ENCODE measurements at regions not wholly inside any gene's neighbourhood (a gene's known extent, or its start where the extent isn't known, plus 50 kb on each side); places are given as distances from the start of the nearest gene placed in this dataset.
"Not testable (repeated sequence)": the region's sequence is repeated elsewhere in the genome, so short reads cannot be mapped to it uniquely, and the experiment has no call there.

DNA sequence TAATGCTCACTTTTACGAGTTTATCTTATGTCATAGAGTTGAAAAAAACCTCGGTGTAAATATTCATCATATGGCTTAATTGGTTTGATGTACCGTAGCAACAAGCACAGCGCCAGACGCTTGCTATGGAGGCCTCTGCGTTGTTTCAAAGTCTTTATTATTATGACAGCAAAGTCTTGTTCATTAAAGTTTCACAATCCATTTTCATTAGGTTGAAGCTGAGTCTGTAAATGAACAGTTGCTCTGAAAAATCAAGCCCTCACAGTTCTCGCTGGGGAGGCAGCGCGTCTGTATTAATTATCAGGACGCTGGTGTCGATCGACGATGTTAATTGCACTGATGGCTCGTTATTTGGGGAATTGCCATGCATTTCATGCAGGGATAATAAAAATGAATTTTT is 185.6 kb downstream of the INSC start:
- no peak for FAIRE-seq

DNA sequence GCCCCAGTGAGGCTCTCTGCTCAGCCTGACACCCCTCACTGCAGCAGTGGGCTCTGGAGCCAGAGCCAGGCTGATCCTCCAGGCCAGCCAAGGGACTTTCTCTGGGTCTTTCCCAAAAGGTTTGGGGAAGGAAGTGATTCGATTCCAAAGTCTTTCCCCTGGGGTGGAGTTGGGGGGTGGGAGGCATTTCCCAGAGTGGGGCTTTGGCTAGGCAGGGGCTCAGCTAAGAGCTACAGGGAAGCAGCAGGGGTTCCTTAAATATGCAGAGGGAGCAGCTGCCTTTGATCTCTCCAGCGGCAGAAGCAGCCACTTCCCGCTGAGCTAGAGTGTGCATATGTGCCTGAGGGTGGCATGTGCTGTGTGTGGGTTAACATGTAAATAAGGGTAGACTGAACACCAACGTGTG is 192.9 kb downstream of the INSC start:
- no peak for FAIRE-seq

DNA sequence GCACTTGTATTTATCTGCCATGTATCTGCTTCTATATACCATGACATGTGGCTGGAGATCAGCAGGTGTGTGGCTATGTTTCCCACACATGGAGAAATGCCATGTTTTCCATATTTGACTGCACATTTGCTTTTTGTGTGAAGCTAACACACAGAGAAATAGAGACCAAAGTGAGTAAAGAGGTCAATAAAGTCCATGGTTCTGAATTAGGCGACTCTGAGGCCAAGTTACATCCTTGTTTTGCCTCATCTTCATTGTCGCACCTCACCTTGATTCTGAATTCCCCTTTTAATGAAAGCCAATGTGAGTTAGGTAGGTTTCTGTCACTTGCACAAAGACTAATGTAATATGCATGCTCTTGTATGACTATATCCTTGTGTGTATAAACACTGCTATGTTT is 194.1 kb downstream of the INSC start:
- no peak for FAIRE-seq

- FAIRE-seq = no peak
Observed at GRCh38 chr11:15309296-15309695, 194.6 kb downstream of the INSC start.

DNA sequence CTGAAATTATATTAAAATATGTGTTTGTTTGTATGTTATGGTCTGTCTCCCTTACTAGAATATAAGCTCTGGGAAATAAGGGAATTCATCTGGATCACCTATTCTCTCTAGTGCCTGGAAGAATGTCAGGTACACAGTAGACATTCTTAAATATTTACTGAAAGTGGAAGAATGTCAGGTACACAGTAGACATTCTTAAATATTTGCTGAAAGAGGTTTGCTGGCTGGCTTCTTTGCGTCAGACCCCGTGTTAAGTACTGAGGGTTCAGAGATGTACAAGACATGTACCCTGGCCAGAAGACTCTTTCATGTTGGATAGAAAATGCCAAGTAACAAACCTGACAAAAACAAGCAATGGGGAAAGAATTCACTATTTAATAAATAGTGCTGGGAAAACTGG is 199.1 kb downstream of the INSC start:
- FAIRE-seq = no peak

DNA sequence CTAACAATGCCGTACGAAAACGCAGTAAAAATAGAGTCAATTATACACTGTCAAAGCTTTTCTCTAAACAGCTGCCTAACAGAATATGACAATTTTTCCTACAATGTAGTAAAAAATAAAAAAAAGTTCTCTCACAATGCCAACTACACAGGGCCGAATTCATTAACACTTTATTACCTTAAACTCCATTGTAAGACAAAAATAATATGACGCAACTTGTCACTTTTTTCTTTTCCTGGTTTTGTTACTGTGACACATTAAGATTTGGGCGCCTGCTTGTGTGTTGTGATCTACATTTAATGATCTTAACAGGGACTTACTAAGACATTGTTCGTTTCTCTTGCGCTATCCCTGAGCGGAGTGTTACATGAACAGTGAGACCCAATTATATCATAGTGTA is 204.1 kb downstream of the INSC start:
- no peak for FAIRE-seq

DNA sequence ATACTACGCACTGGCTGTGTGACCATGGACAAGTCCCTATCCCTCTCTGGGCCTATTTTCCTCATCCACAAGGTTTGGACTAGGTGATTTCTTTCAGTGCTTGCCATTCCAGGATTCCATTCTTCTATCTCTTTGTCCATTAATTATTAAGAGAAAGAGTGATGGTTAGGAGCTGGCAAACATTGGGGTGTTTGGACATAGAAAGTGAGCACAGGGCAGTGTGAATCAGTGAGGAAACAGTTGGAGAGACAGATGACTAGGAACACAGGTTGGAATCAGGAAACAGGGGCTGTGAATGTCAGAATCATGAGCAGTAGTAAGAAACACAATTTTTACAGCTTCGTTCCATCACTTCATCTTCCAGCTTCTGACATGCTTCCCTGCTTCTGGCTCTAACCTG is 211.8 kb downstream of the INSC start:
- no peak for FAIRE-seq

DNA sequence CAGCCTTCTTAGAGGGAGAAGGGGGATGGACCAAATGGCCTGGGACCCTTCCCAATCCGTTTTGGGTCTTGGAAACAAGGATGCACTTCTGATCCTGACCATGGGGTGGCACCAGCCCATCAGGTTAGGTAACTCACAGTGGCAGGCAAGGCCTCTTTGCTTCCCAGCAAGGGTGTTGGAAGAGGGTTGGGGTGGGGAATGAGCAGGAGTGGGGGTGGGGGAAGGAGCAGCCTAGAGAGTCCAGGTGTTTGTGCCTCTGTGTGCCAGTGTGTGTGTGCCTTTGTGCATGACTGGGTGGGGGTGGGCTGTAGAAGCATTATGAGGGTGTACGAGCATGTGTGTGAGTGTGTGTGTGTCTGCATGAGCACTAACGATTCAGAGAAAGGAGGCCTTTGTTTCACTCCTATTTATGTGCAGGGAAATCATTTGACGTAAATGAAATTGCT is 213.1 kb downstream of the INSC start:
- FAIRE-seq = no peak

- FAIRE-seq = no peak
Observed at GRCh38 chr11:15333407-15333806, 218.7 kb downstream of the INSC start.

GRCh38 chr11:15334766-15335165 is 220.0 kb downstream of the INSC start:
- FAIRE-seq = no peak

- no peak for FAIRE-seq
Observed at GRCh38 chr11:15336021-15336420, 221.3 kb downstream of the INSC start.

- no peak for FAIRE-seq
Observed at GRCh38 chr11:15339302-15339701, 224.6 kb downstream of the INSC start.

GRCh38 chr11:15341587-15341986 is 226.9 kb downstream of the INSC start:
- no peak for FAIRE-seq

GRCh38 chr11:15342163-15342562 is 227.4 kb downstream of the INSC start:
- no peak for FAIRE-seq

DNA sequence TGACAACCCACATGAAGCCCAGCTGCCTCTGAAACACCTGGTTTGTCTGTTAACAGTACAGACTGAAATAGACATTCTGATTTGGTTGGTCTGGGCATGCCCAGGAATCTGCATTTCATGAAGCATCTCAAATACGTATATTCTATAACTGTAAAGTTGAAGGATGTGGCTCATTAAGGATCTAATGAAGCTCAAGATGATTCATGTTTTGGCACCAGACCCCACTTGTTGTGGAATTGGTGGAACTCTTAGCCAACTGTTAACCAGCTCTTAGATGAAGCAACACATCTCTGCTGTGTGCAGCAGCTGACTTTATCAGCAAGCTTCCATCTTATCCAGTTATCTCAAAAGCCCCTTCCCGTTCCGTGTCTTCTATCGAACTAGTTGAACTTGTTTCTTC is 232.2 kb downstream of the INSC start:
- FAIRE-seq = no peak

- no peak for FAIRE-seq
Observed at GRCh38 chr11:15347969-15348734, 233.4 kb downstream of the INSC start.

- no peak for FAIRE-seq
Observed at GRCh38 chr11:15349413-15349812, 234.7 kb downstream of the INSC start.

- FAIRE-seq = no peak
Observed at GRCh38 chr11:15361316-15361715, 246.6 kb downstream of the INSC start.

- FAIRE-seq = not testable (repeated sequence)
Observed at GRCh38 chr11:15365286-15365685, 250.6 kb downstream of the INSC start.

DNA sequence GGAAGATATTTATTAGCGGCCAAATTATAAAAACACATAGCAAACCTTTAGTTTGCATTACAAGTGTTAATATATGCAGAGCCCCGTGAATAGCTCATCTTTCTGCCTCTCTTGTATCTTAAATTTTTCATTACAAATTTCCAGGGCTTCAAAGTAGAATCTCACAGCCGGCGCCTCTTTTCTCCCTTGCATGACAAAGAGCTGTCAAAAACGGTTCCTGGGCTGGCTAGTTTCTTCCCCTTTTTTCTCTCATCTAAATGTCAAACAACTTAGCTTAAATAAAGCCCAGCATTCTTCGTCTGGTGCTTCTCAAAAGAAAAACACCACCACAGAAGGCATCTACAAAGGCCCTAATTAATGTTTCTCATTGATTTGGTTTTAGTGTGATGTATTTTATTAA is 253.0 kb downstream of the INSC start:
- no peak for FAIRE-seq

DNA sequence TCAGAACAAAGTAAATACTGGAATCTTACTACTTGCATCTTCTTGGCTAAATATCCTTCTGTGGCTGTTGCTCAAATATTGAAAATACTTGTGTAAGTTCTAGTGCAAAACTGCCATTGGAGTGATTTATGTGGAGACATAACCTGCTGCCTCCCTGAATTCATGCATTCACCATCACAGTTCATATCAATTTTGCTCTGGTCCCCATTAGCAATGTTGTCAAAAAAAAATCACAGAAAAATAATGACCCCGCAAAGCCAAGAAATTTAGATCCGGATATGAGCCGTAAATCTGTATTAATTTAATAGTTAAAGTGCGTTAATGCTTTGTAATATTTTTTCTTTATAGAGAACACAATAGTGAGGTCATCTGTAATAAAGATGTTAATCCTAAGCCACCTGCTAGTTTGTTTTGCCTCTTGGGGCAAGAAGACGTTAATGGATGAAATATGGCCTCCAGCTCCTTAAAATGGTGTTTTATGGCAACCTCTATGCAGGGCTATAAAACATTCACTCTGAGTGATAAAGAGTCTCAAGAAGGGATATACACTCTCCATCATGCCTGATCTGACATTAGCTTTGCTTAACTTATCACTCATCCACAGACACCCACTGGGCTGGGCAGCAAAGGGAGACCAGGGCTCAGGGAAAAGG is 255.9 kb downstream of the INSC start:
- FAIRE-seq = no peak

- no peak for FAIRE-seq
Observed at GRCh38 chr11:15371533-15371932, 256.8 kb downstream of the INSC start.

- FAIRE-seq = no peak
Observed at GRCh38 chr11:15374418-15374817, 259.7 kb downstream of the INSC start.

DNA sequence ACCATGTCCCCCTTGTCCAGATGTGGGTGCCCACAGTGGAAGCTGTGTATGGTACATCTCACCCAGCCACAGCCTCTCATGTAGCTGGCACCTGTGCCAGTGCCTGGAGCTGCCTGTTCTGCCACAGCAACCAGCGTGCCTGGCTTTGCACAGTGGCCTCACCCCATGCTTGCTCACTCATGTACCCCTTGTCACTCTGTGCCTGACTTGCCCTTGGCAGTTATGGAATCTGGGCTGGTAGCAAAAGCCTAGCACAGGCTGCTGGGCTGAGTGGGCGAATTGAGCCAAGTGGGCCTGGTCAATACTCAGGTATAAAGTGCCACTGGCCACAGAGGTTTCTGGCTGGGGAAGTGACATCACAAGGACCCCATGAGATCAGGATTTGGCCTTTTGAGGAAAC is 264.2 kb downstream of the INSC start:
- FAIRE-seq = no peak

DNA sequence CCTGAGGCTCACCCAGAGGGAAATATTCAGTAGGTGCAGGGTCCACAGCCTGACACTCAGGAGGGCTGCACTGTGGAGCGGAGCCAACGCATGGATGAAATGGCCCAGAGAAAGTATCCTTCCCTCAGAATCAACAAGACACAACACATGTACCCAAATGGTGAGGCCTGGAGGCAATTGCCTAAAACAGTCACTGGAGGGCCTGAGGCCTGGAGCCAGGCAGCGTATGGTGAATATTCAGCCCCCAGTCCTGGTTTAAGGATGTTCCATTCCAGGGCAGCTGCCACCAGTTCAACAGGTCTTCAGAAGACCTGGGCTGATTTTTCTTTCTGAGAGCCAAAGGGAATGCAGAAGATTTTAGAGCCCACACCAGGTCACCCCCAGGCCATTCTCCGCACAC is 264.8 kb downstream of the INSC start:
- no peak for FAIRE-seq
